Parathyroid adenoma (tissue), 2 donors: ENCODE measurements at regions not wholly inside any gene's neighbourhood (a gene's known extent, or its start where the extent isn't known, plus 50 kb on each side); places are given as distances from the start of the nearest gene placed in this dataset.
"Not testable (repeated sequence)": the region's sequence is repeated elsewhere in the genome, so short reads cannot be mapped to it uniquely, and the experiment has no call there.

Source experiments
- H2AFZ ChIP-seq: fragments of 300-600 bp; sonication (generic); one replicate; pipeline ENCODE4 v1.7.0; 2017; ENCODE audit warnings: antibody characterized with exemption, mild to moderate bottlenecking
- H3K27ac ChIP-seq: fragments of 300-600 bp; sonication (generic); one replicate; pipeline ENCODE4 v1.7.0; 2017
- H3K27me3 ChIP-seq: fragments of 300-600 bp; sonication (generic); one replicate; pipeline ENCODE4 v1.7.0; 2017; ENCODE audit warnings: low read length; ENCODE audit not compliant: control insufficient read depth, insufficient read depth
- H3K36me3 ChIP-seq: fragments of 300-600 bp; sonication (generic); one replicate; pipeline ENCODE4 v1.7.0; 2017; ENCODE audit warnings: low read length; ENCODE audit not compliant: control insufficient read depth, insufficient read depth
- H3K4me1 ChIP-seq: fragments of 300-600 bp; sonication (generic); one replicate; pipeline ENCODE4 v1.7.0; 2017; ENCODE audit warnings: control low read depth
- H3K4me2 ChIP-seq: fragments of 300-600 bp; sonication (generic); one replicate; pipeline ENCODE4 v1.7.0; 2017; ENCODE audit warnings: low read length
- H3K4me3 ChIP-seq: fragments of 300-600 bp; sonication (generic); one replicate; pipeline ENCODE4 v1.7.0; 2017; ENCODE audit warnings: low read depth, low read length
- H3K79me2 ChIP-seq: fragments of 300-600 bp; sonication (generic); one replicate; pipeline ENCODE4 v1.7.0; 2017; ENCODE audit warnings: control low read depth
- H3K9ac ChIP-seq: fragments of 300-600 bp; sonication (generic); one replicate; pipeline ENCODE4 v1.7.0; 2017; ENCODE audit warnings: mild to moderate bottlenecking
- H3K9me3 ChIP-seq: fragments of 300-600 bp; sonication (generic); one replicate; pipeline ENCODE4 v1.7.0; 2017; ENCODE audit warnings: low read length; ENCODE audit not compliant: control insufficient read depth
- CTCF ChIP-seq: fragments of 300-600 bp; sonication (generic); IDR thresholded peaks from one replicate; pipeline ENCODE4 v1.7.0; 2017; ENCODE audit warnings: antibody characterized with exemption, mild to moderate bottlenecking
- donor health status: primary hyperparathyroidism.

GRCh38 chr1:65077369-65077768 is 70.6 kb upstream of the AK4 start:
- Histone ChIP-seq H3K9me3 (no peaks in the 10 kb centered on the region), H3K4me3 (no peak overlapping the region), H3K27ac (no peak overlapping the region)

GRCh38 chr1:65079941-65080340 is 68.1 kb upstream of the AK4 start:
- H3K4me3 ChIP-seq, result no peak overlapping the region
- no peaks in the 10 kb centered on the region for H3K9me3 ChIP-seq
- no peak overlapping the region for H3K27ac ChIP-seq
- TF ChIP-seq CTCF, result no peak
- no peaks in the 10 kb centered on the region for H3K36me3 ChIP-seq
- no peaks in the 10 kb centered on the region for H3K4me1 ChIP-seq
- H3K9ac ChIP-seq, result no peak overlapping the region
- H2AFZ ChIP-seq, result no peak overlapping the region
- H3K4me2 ChIP-seq, result no peak overlapping the region
- no peaks in the 10 kb centered on the region for H3K27me3 ChIP-seq
- H3K79me2 ChIP-seq, result no peaks in the 10 kb centered on the region

More at GRCh38 chr1:65077369-65077768, 70.6 kb upstream of the AK4 start:
- no peaks in the 10 kb centered on the region for H3K79me2 ChIP-seq
- H3K36me3 ChIP-seq, result no peaks in the 10 kb centered on the region
- no peak overlapping the region for H2AFZ ChIP-seq
- no peaks in the 10 kb centered on the region for H3K27me3 ChIP-seq
- H3K9ac ChIP-seq, result no peak overlapping the region
- H3K4me1 ChIP-seq, result peaks cover 3% of the 10 kb centered on the region
- H3K4me2 ChIP-seq, result no peak overlapping the region
- TF ChIP-seq CTCF, result no peak

GRCh38 chr1:65082346-65083040 is 65.5 kb upstream of the AK4 start:
- no peaks in the 10 kb centered on the region for H3K79me2 ChIP-seq
- no peaks in the 10 kb centered on the region for H3K36me3 ChIP-seq
- no peak overlapping the region for H3K9ac ChIP-seq
- H3K27ac ChIP-seq, result no peak overlapping the region
- no peak overlapping the region for H3K4me3 ChIP-seq
- no peak for TF ChIP-seq CTCF
- H3K4me1 ChIP-seq, result no peaks in the 10 kb centered on the region
- no peak overlapping the region for H3K4me2 ChIP-seq
- H3K9me3 ChIP-seq, result no peaks in the 10 kb centered on the region
- H3K27me3 ChIP-seq, result no peaks in the 10 kb centered on the region
- no peak overlapping the region for H2AFZ ChIP-seq

GRCh38 chr1:65083263-65083896 is 64.6 kb upstream of the AK4 start:
- Histone ChIP-seq H3K9me3 (no peaks in the 10 kb centered on the region), H3K4me3 (no peak overlapping the region), H3K36me3 (no peaks in the 10 kb centered on the region), H3K4me2 (no peak overlapping the region), H3K27ac (no peak overlapping the region), H3K9ac (no peak overlapping the region), H2AFZ (no peak overlapping the region), H3K27me3 (no peaks in the 10 kb centered on the region), H3K79me2 (no peaks in the 10 kb centered on the region), H3K4me1 (no peaks in the 10 kb centered on the region)
- no peak for TF ChIP-seq CTCF

GRCh38 chr1:65084066-65084465 is 63.9 kb upstream of the AK4 start:
- no peak overlapping the region for H3K4me2 ChIP-seq
- no peak overlapping the region for H2AFZ ChIP-seq
- H3K79me2 ChIP-seq, result no peaks in the 10 kb centered on the region
- no peaks in the 10 kb centered on the region for H3K27me3 ChIP-seq
- H3K27ac ChIP-seq, result no peak overlapping the region
- H3K36me3 ChIP-seq, result no peaks in the 10 kb centered on the region
- TF ChIP-seq CTCF, result no peak
- no peak overlapping the region for H3K4me3 ChIP-seq
- no peaks in the 10 kb centered on the region for H3K4me1 ChIP-seq
- H3K9ac ChIP-seq, result no peak overlapping the region
- H3K9me3 ChIP-seq, result no peaks in the 10 kb centered on the region

GRCh38 chr1:65087519-65087918 is 60.5 kb upstream of the AK4 start:
- H3K79me2 ChIP-seq, H3K27ac ChIP-seq, H3K36me3 ChIP-seq, H3K27me3 ChIP-seq, H3K4me1 ChIP-seq, H3K4me2 ChIP-seq, H3K9ac ChIP-seq, H3K9me3 ChIP-seq, H2AFZ ChIP-seq, H3K4me3 ChIP-seq: not testable (repeated sequence)
